GM23338 (cell line): ENCODE measurements at regions not wholly inside any gene's neighbourhood (a gene's known extent, or its start where the extent isn't known, plus 50 kb on each side); places are given as distances from the start of the nearest gene placed in this dataset.

Source experiments
- ATAC-seq: fragments of 200-7000 bp; cut with Tn5 transposase; 3 replicates; pipeline ENCODE4 v1.9.1; 2020
- DNase-seq: peaks from one replicate; pipeline ENCODE4 v3.0.0-alpha.2; 2015; ENCODE audit warnings: low spot score
- H2AFZ ChIP-seq: fragments of 200-600 bp; sonication (generic); 2 replicates; pipeline ENCODE4 v1.8.0; 2016; ENCODE audit warnings: antibody characterized with exemption, mild to moderate bottlenecking, moderate library complexity
- H3F3A ChIP-seq: fragments of 200-600 bp; sonication (generic); replicated peaks from 2 replicates; pipeline ENCODE4 v1.8.0; 2017; ENCODE audit warnings: antibody characterized with exemption, mixed run types, low read depth
- H3K27ac ChIP-seq: fragments of 200-600 bp; sonication (generic); 2 replicates; pipeline ENCODE4 v1.6.1; 2016; ENCODE audit warnings: low read depth
- H3K27me3 ChIP-seq: fragments of 200-600 bp; sonication (generic); 2 replicates; pipeline ENCODE4 v1.8.0; 2016; ENCODE audit warnings: mild to moderate bottlenecking, mixed run types, moderate library complexity; ENCODE audit not compliant: insufficient read depth
- H3K36me3 ChIP-seq: fragments of 200-600 bp; sonication (generic); 2 replicates; pipeline ENCODE4 v1.8.0; 2016; ENCODE audit warnings: mild to moderate bottlenecking; ENCODE audit not compliant: insufficient read depth
- H3K4me1 ChIP-seq: fragments of 200-600 bp; sonication (generic); 2 replicates; pipeline ENCODE4 v1.8.0; 2016; ENCODE audit warnings: mild to moderate bottlenecking, moderate library complexity; ENCODE audit not compliant: insufficient read depth
- H3K4me2 ChIP-seq: fragments of 200-600 bp; sonication (generic); 2 replicates; pipeline ENCODE4 v1.7.1; 2017; ENCODE audit warnings: mixed run types
- H3K4me3 ChIP-seq: fragments of 200-600 bp; sonication (generic); 2 replicates; pipeline ENCODE4 v1.6.1; 2016; ENCODE audit warnings: mixed run types
- H3K79me2 ChIP-seq: fragments of 200-600 bp; sonication (generic); replicated peaks from 2 replicates; pipeline ENCODE4 v1.8.0; 2017; ENCODE audit warnings: mild to moderate bottlenecking; ENCODE audit not compliant: insufficient read depth
- H3K9me2 ChIP-seq: fragments of 200-600 bp; sonication (generic); 2 replicates; pipeline ENCODE4 v1.8.0; 2017; ENCODE audit not compliant: insufficient read depth
- H4K20me1 ChIP-seq: fragments of 200-600 bp; sonication (generic); replicated peaks from 2 replicates; pipeline ENCODE4 v1.8.0; 2017; ENCODE audit warnings: mild to moderate bottlenecking; ENCODE audit not compliant: insufficient read depth
- H3K27ac Mint-ChIP-seq: 2 replicates; pipeline ENCODE4 v1.8.0; 2020; ENCODE audit warnings: inconsistent platforms, mild to moderate bottlenecking, moderate library complexity, mixed read lengths
- H3K27me3 Mint-ChIP-seq: 3 replicates; pipeline ENCODE4 v1.8.0; 2022; ENCODE audit warnings: low read depth, mild to moderate bottlenecking, moderate library complexity, mixed read lengths, inconsistent platforms; ENCODE audit not compliant: insufficient read depth, poor library complexity
- H3K36me3 Mint-ChIP-seq: 3 replicates; pipeline ENCODE4 v1.8.0; 2021; ENCODE audit warnings: low read depth, mild to moderate bottlenecking, inconsistent platforms, moderate library complexity, mixed read lengths
- H3K4me1 Mint-ChIP-seq: 3 replicates; pipeline ENCODE4 v1.8.0; 2020; ENCODE audit warnings: mild to moderate bottlenecking, inconsistent platforms, mixed read lengths
- H3K4me3 Mint-ChIP-seq: 3 replicates; pipeline ENCODE4 v1.8.0; 2021; ENCODE audit warnings: moderate library complexity, mild to moderate bottlenecking, inconsistent platforms, mixed read lengths
- H3K9me3 Mint-ChIP-seq: 3 replicates; pipeline ENCODE4 v1.8.0; 2020; ENCODE audit warnings: moderate library complexity, mild to moderate bottlenecking, inconsistent platforms, mixed read lengths
- EZH2 ChIP-seq: fragments of 200-600 bp; sonication (generic); IDR thresholded peaks from one replicate; pipeline ENCODE4 v1.8.0; 2017; ENCODE audit warnings: antibody characterized with exemption, mild to moderate bottlenecking, low read depth; ENCODE audit not compliant: unreplicated experiment
- EZH2phosphoT487 ChIP-seq: fragments of 200-600 bp; sonication (generic); IDR thresholded peaks from one replicate; pipeline ENCODE4 v1.8.1; 2018; ENCODE audit warnings: antibody characterized with exemption; ENCODE audit not compliant: unreplicated experiment
- JUNB ChIP-seq: IDR thresholded peaks from one replicate; pipeline ENCODE4 v1.6.1; 2016; ENCODE audit warnings: antibody characterized with exemption; ENCODE audit not compliant: unreplicated experiment
- NANOG ChIP-seq: IDR thresholded peaks from 2 replicates; pipeline ENCODE4 v1.6.1; 2016; ENCODE audit warnings: antibody characterized with exemption, borderline replicate concordance
- POLR2AphosphoS5 ChIP-seq: IDR thresholded peaks from 2 replicates; pipeline ENCODE4 v1.6.1; 2016; ENCODE audit warnings: antibody characterized with exemption, low read depth
- STAT1 ChIP-seq: IDR thresholded peaks from one replicate; pipeline ENCODE4 v1.6.1; 2016; ENCODE audit warnings: antibody characterized with exemption; ENCODE audit not compliant: unreplicated experiment
- ZNF331 ChIP-seq: fragments of 250-450 bp; sonication (Bioruptor Pico); IDR thresholded peaks from 2 replicates; pipeline ENCODE4 v1.5.0; 2020; ENCODE audit warnings: low read depth, mild to moderate bottlenecking, moderate library complexity
- TF ChIP-seq, protein P1 (sequence below): fragments of 250-450 bp; sonication (Bioruptor Pico); IDR thresholded peaks from 2 replicates; pipeline ENCODE4 v1.5.0; 2020; ENCODE audit warnings: mild to moderate bottlenecking, moderate library complexity
- TF ChIP-seq, protein P2 (sequence below): IDR thresholded peaks from 2 replicates; pipeline ENCODE4 v1.6.1; 2016; ENCODE audit warnings: antibody characterized with exemption

GRCh38 chr1:83112248-83112885 lies 886.6 kb downstream of the TTLL7 start (continued):
- TF ChIP-seq, protein P1, sequence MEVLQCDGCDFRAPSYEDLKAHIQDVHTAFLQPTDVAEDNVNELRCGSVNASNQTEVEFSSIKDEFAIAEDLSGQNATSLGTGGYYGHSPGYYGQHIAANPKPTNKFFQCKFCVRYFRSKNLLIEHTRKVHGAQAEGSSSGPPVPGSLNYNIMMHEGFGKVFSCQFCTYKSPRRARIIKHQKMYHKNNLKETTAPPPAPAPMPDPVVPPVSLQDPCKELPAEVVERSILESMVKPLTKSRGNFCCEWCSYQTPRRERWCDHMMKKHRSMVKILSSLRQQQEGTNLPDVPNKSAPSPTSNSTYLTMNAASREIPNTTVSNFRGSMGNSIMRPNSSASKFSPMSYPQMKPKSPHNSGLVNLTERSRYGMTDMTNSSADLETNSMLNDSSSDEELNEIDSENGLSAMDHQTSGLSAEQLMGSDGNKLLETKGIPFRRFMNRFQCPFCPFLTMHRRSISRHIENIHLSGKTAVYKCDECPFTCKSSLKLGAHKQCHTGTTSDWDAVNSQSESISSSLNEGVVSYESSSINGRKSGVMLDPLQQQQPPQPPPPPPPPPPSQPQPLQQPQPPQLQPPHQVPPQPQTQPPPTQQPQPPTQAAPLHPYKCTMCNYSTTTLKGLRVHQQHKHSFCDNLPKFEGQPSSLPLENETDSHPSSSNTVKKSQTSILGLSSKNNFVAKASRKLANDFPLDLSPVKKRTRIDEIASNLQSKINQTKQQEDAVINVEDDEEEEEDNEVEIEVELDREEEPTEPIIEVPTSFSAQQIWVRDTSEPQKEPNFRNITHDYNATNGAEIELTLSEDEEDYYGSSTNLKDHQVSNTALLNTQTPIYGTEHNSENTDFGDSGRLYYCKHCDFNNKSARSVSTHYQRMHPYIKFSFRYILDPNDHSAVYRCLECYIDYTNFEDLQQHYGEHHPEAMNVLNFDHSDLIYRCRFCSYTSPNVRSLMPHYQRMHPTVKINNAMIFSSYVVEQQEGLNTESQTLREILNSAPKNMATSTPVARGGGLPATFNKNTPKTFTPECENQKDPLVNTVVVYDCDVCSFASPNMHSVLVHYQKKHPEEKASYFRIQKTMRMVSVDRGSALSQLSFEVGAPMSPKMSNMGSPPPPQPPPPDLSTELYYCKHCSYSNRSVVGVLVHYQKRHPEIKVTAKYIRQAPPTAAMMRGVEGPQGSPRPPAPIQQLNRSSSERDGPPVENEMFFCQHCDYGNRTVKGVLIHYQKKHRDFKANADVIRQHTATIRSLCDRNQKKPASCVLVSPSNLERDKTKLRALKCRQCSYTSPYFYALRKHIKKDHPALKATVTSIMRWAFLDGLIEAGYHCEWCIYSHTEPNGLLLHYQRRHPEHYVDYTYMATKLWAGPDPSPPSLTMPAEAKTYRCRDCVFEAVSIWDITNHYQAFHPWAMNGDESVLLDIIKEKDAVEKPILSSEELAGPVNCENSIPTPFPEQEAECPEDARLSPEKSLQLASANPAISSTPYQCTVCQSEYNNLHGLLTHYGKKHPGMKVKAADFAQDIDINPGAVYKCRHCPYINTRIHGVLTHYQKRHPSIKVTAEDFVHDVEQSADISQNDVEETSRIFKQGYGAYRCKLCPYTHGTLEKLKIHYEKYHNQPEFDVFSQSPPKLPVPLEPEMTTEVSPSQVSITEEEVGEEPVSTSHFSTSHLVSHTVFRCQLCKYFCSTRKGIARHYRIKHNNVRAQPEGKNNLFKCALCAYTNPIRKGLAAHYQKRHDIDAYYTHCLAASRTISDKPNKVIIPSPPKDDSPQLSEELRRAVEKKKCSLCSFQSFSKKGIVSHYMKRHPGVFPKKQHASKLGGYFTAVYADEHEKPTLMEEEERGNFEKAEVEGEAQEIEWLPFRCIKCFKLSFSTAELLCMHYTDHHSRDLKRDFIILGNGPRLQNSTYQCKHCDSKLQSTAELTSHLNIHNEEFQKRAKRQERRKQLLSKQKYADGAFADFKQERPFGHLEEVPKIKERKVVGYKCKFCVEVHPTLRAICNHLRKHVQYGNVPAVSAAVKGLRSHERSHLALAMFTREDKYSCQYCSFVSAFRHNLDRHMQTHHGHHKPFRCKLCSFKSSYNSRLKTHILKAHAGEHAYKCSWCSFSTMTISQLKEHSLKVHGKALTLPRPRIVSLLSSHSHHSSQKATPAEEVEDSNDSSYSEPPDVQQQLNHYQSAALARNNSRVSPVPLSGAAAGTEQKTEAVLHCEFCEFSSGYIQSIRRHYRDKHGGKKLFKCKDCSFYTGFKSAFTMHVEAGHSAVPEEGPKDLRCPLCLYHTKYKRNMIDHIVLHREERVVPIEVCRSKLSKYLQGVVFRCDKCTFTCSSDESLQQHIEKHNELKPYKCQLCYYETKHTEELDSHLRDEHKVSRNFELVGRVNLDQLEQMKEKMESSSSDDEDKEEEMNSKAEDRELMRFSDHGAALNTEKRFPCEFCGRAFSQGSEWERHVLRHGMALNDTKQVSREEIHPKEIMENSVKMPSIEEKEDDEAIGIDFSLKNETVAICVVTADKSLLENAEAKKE (CRISPR knock-in tag) = no peak
- TF ChIP-seq NANOG = no peak
- no peak for TF ChIP-seq POLR2AphosphoS5
- TF ChIP-seq ZNF331 (CRISPR knock-in tag) = no peak
- no peak for TF ChIP-seq EZH2
- TF ChIP-seq, protein P2, sequence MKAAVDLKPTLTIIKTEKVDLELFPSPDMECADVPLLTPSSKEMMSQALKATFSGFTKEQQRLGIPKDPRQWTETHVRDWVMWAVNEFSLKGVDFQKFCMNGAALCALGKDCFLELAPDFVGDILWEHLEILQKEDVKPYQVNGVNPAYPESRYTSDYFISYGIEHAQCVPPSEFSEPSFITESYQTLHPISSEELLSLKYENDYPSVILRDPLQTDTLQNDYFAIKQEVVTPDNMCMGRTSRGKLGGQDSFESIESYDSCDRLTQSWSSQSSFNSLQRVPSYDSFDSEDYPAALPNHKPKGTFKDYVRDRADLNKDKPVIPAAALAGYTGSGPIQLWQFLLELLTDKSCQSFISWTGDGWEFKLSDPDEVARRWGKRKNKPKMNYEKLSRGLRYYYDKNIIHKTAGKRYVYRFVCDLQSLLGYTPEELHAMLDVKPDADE = no peak

GRCh38 chr1:83110156-83110555 lies 888.8 kb downstream of the TTLL7 start:
- no peaks in the 10 kb centered on the region for H3K36me3 Mint-ChIP-seq
- Histone ChIP-seq H3K27ac (no peak overlapping the region), H3K4me1 (peaks cover 10% of the 10 kb centered on the region; the same call in 1 of the 2 replicates), H3K4me3 (no peak overlapping the region), H3F3A (no peaks in the 10 kb centered on the region), H3K36me3 (no peaks in the 10 kb centered on the region), H3K9me2 (no peaks in the 10 kb centered on the region), H2AFZ (no peak overlapping the region), H3K27me3 (no peaks in the 10 kb centered on the region), H4K20me1 (no peaks in the 10 kb centered on the region), H3K4me2 (no peak overlapping the region), H3K79me2 (no peaks in the 10 kb centered on the region)
- no peaks in the 10 kb centered on the region for H3K9me3 Mint-ChIP-seq
- H3K4me1 Mint-ChIP-seq = peaks cover 18% of the 10 kb centered on the region
- no peak for ATAC-seq
- no peak overlapping the region for H3K27ac Mint-ChIP-seq
- no peak for DNase-seq
- no peak overlapping the region for H3K4me3 Mint-ChIP-seq
- H3K27me3 Mint-ChIP-seq = no peaks in the 10 kb centered on the region
- TF ChIP-seq JUNB = no peak
- TF ChIP-seq ZNF331 (CRISPR knock-in tag) = no peak
- no peak for TF ChIP-seq EZH2phosphoT487
- TF ChIP-seq STAT1 = no peak
- TF ChIP-seq, protein P1 (CRISPR knock-in tag) = no peak
